ENCODE measurements at regions not wholly inside any gene's neighbourhood (a gene's known extent, or its start where the extent isn't known, plus 50 kb on each side); places are given as distances from the start of the nearest gene placed in this dataset.

DNA sequence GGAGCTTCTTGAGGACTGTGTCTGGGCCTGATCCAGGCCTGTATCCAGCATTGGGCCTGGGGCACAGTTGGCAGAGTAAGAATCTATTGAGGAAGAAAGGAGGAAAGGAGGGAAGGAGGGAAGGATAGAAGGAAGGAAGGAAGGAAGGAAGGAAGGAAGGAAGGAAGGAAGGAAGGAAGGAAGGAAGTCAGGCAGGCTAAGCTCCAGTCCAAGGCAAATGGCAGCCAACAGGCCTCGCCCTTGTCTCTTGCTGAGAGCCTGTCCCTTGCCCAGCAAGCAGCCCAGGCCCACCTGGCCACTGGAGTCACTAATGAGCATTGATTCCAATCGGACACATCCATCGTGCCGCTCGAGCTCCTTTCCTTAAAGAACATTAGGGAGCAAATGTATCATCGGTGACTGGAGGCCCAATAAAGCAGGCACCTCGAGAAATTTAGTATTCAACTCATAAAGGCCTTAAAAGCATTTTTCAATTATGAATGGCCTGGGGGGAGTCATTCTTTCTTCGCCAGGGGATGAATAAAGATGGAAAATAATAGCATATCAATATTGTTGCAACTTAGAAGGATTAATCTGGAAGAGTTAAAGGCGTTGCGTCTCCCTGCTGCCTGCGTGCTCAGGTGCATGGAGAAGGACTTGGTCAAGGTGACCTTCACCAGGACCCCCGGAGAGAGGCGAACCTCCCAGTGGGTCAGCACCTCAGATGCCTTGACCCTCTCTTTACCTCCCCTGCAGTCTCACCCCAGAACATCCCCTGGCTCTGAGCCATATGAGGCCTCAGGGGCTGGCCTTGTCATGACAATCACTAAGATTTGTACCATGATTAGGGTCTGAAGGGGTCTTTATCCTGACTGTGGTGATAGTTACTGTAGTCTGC lies 144.5 kb upstream of the RUNX3 start:
- DNase-seq: no peak

DNA sequence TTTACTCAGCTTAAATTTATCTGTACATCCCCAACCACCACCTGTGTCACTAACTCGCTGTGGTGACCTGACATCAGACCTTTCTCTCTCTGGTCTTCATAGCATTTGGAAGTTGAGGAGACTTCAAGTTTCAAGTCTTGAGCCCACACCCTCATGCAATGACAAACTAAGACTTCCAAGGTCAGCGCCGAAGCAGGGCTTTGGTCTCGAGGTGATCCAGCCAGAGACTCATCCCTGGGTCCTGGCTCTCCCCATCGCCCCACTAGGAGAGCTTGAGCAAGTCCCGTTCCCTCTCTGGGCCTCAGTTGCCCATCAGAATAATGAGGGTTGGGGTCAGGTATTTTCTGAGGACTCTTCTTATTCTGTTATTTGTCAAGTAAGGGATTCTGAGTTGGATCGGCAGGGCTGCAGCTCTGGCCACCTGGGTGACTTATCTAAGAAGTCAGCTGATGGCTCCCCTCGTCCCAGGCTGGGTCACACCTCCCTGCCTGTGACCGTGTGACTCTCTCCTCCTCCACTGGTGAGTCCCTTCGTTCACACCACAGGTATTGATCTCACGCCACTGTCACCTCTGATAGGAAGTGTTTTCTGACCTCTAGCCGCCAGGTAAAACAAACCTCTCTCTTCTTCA lies 143.7 kb upstream of the RUNX3 start:
- no peak for DNase-seq

DNA sequence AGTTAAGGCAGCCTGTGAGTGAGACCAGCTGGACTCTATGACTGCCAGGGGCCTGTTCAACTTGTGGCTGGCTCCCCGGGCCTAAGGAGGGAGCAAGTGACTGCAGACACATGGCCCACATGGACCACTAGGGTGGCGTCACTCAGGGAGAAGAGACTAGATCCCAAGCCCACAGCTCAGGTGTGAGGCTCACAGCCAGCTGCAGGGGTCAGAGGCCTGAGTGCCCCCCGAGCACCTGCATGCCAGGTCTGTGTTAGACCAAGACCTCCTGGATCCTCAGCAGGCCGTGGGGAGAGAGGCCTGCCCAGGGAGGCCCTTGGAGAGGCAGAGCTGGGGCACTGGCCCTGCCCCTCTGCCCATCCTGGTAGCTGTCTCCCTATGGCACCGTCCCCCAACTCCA lies 142.4 kb upstream of the RUNX3 start:
- no peak for DNase-seq

DNA sequence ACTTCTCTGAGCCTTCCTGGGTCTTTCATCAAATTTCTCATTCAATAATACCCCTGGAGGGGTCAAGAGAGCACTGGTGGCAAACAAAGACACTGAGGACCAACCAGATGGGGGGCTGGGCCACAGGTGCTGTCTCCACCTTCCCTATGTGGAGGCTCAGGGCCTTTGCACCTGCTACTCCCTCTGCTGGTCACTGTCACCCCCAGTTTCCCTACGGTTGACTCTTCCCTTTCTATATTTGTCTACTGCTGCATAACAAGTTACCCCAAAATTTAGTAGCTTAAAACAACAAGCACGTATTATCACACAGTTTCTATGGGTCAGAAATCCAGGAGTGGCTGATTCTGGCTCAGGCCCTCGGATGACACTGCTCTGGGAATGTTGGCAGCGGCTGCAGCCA lies 138.8 kb upstream of the RUNX3 start:
- no peak for DNase-seq

DNA sequence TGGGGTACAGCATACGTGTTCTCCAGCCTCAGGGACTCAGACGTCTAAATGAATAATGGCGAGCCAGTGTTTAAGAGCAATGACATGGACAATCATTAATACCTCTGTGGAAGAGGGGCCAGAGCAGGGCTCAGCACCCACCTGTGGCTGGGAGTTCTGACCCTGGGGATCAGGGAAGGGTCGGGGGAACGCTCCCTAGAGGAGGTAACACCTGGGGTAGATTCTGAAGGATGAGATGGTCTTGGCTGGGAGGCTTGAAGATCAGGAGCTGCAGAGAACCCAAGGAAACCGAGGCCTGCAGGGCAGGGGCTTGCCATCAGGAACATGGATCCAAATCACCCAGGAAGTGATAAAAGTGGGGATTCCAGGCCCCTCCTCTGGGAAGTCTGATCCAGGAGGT lies 138.2 kb upstream of the RUNX3 start:
- no peak for DNase-seq

DNA sequence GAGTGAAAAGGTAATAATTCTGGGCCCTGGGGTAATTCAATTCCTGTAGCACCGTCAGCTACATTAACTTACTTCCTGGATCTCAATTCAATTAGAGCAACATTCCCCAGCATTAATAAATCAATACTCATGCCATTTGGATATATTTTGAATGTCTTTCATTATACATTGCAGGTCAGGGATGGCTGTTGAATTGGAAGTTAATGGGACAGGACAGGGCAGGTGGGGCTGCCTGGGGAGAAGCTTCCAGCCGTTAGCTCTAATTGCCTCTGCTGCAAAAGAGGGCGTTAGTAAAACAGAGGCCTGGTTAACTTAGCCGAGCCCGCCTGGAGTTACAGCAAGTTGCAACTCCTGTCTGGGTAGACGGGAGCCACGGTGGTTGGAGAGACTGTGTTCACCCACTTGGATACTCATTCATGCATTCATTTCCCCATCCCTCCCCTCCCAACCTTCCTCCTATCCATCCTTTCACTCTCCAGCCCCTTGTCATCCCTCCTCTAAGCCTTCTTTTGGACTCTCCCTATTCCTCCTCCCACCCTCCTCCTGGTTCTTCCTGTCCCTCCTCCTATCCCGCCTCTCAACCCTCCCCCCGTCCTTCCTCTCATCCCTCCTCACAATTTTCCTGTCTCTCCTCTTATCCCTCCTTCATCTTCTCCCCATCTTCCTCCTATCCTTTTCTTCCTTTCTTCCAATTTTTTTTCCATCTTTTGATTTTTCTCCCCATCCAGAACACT lies 137.6 kb upstream of the RUNX3 start:
- DNase-seq: peak; percentile 58

DNA sequence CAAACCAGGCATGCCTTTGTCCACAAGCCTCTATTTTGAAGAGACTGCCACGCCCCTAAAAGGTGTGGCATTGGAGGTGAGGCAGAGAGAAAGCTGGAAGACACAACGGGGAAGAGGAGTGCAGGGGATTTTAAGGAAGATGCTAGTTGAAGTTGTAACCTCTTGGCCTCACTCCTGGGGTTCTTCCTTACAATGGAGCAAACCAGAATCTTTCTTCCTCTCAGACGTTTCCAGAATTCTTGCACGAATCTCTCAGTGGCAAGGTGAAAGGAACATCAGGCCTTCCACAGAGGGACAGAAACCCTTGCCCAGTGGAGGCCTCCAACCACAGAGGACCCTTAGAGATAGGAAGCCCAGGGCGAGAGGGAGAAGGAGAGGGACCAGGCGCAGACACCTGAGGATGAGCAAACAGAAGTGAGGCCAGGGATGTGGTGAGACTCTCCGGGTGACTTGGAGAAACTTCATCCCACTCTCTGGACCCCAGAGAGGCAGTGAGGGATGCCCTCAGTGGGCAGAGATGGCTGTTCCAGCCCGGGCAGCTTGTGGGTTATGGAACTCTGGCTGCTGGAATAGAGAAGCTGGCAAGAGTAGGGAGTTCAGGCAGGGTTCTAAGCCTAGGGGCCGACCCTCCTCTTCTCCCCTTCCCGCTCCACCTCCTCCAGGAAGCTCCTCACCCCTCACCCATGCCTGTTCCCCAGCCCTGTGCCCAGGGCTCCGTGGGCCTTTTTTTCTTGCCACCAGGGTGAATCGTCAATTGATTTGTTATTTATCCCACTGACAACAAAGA lies 136.8 kb upstream of the RUNX3 start:
- DNase-seq: no peak

DNA sequence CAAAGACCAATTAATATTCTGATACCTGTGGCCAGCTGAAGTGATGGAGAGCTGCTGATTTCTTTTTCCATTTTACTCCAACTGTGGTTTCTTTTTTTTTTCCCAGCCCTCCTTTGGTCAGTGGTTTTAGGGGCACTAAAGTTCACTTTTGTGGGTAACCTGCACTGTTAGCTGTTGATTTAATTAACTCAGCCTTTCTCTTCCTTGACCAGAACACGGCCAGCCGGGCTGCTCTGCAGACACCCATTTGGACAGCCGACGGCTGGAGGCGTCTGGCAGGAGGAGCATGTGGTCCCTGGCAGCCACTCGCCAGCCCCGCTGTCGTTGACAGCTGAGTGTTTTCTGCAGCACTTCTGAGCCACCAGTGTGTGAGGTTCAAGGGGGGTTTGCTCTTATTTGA lies 136.2 kb upstream of the RUNX3 start:
- DNase-seq: no peak

DNA sequence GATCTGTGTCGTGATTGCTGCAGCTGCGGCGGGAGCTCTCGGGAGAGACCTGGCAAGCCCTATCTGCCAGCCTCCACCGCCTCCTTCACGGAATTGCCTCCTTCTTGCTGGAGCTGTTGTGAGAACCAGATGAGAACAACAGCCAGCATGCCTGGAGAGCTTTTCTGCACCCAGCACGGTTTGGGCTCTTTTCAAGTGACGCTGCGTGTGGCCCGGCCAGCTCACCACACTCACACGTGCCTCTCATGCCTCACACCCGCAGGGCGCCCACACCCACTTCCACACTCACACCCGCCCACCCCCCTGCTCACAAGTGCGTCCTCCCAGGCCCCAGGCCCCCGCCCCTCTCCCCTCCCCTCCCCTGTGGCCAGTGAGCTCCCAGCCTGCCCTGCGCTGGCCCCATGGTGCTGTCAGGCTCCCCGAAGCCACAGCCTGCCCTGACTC lies 135.7 kb upstream of the RUNX3 start:
- no peak for DNase-seq

DNA sequence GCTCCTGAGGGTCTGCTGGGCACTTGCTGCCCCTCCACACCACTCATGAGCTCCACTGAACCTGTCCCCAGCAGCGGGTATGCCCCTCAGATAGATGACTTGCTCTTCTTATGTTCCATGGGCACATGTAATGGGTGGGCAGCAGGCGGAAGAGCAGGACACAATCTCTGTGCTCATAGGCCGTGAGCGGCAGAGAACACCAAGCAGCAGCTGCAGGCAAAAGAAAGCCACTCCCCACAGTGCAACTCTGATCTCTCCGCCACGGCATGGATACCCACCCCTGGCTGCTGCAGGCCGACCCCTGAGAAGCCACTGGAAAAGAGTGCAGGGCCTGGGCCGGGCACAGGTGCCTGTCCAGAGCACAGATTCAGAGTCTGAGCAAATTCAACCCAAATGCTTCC lies 135.2 kb upstream of the RUNX3 start:
- DNase-seq: no peak

DNA sequence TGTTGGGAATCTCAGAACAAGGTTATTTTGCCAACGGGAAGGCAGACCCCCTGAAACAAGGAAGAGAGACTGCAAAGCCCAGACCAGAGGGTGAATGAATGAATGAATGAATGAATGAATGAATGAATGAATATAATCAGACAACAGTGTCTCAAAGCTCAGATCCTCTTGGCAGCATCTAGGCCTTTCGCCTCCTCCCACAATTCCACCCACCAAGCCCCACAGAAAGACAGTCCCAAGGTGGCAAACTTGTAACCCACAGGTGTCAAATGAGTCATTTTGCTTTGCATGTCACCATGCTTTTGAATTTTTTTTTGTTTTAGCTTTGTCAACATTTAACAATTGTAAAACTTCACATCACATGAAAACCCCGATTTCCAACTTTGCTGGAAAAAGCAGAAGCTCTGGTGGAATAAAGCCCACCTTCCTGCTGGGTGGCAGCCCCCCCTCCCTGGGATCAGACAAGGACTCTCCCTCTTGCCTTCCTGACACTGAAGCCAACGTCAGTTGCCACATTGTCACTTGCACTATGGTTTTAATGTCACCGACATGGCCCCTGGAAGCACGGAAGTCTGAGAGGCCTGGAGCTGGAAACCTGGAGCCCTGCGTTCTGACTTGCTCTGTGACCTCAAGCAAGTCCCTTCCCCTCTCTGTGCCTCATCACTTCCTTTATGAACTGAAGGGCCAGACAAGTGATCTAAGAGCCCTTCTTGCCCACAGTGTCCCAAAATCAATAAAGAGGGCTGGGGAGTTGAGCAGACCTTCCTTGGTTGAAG lies 134.6 kb upstream of the RUNX3 start:
- DNase-seq: no peak

DNA sequence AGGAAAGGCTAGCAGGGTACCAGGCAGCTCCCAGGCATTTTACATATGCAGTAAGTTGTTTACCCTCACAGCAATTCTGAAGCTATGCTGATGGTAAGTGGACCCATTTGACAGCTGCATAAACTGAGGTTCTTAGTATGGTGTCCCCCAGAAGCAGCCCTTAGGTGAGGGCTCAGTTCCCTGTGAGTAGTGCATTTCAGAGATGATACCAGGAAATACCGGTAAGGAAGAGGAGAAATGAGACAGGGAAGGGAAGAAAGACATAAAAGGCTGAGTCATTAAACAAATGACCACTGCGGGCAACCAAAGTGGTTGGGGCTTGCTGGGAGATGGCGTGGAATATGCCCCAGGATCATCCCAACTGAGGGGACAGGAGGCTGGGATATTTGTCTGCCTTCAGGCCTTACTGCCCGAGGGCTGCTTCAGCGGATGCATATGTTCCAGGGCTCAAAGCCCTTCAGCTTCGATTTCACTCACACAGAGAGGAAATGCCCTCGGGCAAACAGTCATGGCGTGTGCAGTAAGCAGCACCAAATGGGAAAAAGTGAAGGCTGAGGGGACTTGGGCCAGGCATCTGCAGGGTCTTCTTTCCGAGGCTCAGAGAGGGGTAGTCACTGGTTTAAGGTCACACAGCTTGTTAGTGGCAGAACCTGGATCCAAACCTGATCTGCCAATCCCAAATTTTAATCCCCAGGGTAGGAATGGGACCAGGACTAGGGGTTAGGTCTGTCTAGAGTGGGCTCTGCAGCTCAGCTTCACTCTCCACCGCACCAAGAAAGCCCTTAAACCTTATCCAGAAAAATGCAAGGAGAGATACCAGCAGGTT lies 133.7 kb upstream of the RUNX3 start:
- DNase-seq: no peak

DNA sequence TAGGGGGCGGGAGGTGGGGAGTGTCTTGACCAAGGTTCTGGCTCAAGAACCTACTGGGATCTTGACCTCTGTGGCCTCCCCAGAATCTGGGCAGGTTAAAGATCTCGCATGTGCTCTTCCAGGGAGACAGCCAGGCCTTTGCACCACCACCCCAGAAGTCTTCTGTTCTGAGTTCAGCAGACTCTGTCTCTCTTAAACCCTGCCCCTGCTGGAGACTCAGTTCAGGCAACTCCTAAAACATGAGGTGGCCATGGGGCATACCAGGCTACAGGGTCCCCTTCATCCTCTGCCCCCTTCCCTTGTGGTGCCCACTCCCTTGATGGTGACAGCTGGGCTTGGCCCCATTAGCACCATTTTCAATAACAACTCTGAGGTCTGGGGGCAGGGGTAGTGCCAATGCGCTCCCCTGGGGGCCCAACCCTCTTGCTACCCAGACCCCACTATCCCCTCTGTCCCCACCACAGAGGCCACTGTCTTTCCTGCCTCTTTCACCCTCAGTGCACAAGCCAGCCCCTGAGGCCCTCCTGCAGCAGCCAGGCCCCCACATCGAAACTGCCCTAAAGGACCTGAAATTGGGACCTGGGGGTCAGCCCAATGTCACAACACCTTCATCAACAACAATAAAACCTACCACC lies 132.7 kb upstream of the RUNX3 start:
- DNase-seq: no peak

DNA sequence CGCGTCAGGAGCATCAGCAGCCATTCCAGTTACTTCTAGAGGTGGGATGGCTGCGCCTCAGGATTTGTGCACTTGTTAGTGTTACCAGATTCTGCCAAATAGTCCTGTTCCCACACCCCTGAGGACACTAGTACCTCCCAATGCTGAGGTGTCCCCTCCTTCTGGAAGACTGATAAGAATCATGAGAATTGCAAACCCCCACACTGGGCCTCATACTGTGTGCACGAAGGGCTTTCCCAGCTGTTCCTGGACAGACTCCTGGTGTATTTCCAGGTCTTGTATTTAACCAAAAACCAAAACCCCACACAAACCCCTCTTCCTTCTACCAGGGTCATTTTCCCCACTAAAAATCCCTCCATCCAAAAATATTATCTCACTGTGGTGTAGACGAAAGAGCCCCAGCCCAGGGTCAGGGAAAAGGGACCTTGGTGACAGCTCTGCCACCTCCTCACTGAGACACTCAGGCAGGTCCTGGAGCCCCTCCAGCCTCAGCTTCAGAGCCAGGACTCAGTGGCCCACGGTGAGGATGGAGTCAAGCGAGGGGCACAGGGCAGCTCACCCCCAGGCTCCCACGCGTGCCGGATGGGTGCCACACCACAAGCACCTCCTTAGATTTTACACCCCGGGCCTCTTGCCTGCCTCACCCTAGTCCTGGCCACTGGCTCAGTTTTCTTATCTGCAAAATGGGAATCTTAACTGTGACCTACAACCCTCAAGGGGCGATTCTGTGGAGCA lies 131.4 kb upstream of the RUNX3 start:
- DNase-seq: no peak

DNA sequence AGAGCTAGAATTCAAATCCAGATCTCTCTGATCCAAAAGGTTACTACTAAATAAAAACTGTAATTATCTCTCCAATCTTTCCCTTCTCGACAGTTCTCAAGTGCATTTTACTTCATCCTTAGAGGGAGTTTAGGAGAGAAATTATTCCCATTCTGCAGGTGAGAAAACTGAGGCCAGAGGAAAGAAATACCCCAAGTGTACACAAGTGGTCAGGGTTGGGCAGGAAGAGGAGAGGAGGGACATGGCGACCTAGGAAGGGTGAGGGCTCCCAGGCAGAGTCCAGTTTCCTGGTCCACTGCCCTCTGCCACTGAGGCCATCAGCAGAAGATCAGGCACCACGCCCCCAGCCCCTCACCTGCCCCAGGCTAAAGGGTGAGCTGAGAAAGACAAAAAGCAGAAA lies 127.1 kb upstream of the RUNX3 start:
- DNase-seq: no peak

DNA sequence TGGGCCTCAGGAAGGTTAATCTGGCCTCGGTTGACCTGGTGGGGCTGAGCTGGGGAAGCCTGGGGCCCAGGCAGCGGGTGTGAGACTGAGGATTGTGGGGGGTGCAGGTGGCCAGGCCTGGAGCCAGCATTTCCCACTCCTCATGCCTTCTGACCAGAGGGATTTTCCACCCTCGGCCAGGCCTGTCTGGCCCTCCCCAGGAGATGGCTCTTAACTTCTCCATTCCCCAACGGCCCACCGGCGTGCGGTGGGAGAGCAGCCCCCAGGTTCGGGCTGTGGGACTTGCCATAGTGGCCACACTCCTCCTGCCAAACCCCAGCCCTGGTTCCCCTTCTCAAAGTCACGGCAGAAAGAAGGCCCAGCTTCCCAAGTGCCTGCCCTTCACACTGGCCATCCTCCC lies 126.5 kb upstream of the RUNX3 start:
- DNase-seq: no peak

DNA sequence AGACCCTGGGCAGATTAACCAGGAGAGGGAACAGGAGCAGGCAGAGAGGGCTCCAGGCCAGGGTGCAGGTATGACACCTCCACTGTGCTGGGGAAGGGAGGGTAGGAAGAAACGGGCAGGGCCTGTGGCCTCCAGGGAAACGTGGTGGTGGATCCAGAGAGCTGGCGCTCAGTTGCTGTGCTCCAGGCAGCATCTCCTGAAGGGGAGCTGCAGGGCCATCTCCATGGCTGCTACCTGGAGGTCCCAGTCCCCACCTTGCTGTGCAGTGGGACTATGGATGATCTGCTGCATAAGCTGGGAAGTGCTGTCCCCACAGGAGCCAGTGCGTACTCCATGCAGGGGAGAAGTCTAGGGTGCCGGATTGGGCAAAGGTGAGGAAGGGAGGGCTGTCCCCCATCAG lies 125.9 kb upstream of the RUNX3 start:
- DNase-seq: no peak

DNA sequence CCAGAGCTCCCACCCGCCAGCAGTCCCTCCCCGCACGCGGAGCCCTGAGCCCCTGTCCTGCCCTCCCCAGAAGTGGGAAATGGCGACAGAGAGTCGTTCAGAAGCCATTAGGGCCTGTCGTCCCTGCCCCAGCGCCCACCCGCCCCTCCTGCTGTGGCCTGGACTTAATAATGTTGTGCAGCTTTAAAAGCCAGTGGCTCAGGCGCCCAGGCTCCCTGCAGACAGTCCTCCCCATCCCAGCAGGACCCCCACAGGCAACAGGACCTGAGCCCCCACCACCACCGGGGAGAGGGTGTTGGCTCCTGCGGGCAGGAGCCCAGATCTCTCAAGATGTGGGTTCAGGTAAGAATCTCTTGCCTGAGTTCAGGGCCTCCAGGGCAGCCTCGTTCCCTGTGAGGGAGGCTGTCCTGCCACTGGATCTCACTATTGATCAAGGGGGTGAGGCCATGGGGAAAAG lies 125.3 kb upstream of the RUNX3 start:
- no peak for DNase-seq

DNA sequence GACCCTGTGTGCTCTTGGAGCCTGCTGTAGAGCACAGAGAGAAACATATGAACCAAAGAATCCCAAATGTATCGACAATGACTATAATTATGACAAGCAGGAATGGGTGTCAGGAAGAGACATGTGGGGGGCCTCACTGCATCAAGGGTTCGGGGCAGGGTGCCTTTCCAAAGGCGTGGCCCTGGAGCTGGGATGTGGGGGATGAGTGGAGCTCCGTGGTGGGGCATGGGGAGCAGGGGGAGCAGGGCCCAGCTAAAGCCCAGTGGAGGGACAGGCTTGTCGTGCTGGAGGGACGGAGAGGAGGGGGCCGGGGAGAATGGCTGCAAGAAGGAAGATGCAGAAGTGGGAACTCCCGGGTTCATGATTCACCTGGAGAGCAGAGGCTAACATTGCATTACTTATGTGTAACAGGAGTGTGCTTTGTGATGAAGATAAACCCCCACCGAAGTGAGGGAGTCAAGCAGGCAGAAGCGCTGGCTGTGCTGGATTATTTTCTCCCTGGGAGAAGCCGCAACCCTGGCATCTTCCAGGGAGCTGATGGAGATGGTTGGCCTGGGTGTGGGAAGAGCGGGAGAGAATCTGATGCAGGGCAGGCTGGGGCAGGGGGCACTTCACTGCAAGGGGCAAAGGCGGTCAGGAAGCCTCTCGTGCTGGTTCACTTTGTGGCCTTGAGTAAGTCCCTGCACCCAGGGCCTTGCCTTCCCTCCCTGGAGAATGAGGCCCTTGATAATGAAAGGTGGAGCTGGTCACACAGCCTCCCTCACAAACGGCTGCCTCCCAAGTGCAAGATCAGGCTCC lies 124.6 kb upstream of the RUNX3 start:
- no peak for DNase-seq
